Activated CD4-positive, alpha-beta T cell treated with anti-CD3 and anti-CD28 coated beads, Interleukin-2, amount 50 U/mL, for 24 hours (primary cell): ENCODE measurements at regions not wholly inside any gene's neighbourhood (a gene's known extent, or its start where the extent isn't known, plus 50 kb on each side); places are given as distances from the start of the nearest gene placed in this dataset.
"Not testable (repeated sequence)": the region's sequence is repeated elsewhere in the genome, so short reads cannot be mapped to it uniquely, and the experiment has no call there.

ENCODE experiments used
- DNase-seq, 2 donors: peaks; one replicate each; pipeline ENCODE4 v3.0.0-alpha.2; 2020; ENCODE audit warnings: low read depth in 1 of 2, low spot score in 1 of 2

- no peak for DNase-seq
These were observed 185.8 kb downstream of the B3GLCT start for GRCh38 chr13:31385540-31385939.

DNA sequence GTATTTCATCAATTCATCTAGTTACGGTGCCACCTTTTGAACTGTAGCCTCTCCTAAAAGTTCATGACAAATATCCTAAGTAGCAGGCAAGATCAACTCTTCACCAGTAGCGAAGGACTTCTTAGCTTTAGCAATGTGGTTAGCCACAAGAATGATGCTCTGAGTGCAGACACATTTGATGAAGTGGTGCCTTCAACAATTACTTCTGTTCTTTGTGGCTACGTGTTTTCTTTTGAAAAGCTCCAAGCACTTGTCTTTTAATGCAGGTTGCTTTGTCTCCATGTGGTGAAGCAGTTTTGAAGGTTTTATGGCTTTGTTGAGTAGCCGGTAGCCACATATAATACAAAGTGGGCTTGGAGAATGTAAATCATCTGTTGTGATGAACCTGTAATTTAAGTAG, 194.7 kb downstream of the B3GLCT start:
- DNase-seq, result no peak

GRCh38 chr13:31395090-31395489, 195.3 kb downstream of the B3GLCT start:
- no peak for DNase-seq

DNA sequence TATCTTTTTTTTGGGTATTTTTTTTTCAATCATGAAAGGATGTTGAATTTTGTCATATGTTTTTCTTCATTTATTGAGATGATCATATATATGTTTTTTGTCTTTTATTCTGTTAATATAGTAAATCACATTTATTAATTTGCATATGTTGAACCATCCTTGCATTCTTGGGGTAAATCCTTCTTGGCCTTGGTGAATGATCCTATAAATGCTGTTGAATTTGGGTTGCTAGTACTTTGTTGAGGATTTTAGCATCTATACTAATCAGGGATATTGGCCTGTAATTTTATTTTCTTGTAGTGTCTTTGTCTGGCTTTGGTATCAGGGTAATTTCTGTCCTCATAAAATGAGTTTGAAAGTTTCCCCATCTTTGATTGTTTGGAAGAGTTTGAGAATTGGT, 199.9 kb downstream of the B3GLCT start:
- DNase-seq, result no peak

DNA sequence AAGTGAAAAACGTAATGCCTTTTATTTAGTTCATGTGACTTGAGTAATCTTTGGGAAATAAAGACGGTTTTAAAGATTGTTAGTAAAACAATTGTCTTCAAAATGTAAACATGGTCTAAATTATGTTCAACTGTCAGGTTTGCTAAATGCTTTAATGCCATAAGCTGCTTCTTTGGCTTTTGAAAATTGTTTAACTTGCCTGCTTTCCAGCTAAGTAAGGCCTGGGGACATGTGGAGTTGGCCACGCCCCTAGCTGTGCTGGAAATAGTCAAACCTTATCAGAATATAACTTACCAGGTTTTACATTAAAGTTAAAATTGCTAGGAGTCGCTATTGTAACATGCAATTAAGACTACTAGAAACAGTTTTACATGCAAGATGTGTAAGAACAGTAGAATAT, 203.9 kb downstream of the B3GLCT start:
- not testable (repeated sequence) for DNase-seq

GRCh38 chr13:31408927-31409326, 209.2 kb downstream of the B3GLCT start:
- DNase-seq, result no peak

GRCh38 chr13:31409678-31410356, 210.0 kb downstream of the B3GLCT start:
- DNase-seq, result no peak

DNA sequence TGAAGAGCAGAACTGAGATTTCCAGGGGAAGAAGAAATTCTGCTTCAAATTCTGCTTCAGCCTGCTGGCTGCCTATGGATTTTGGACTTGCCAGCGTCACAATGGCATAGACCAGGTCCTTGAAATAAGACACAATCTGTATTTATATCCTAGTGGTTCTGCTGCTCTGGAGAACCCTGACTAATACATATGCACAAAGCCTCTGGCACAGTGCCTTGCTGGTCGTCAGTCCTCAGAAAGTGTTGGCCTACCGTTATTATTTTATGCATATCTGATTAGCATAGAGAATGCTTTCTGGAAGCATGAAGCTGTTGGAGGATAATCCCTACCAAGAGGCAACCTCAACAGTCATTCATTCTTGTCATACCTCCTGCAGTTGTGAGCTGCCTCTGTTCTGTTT, 213.7 kb downstream of the B3GLCT start:
- no peak for DNase-seq

GRCh38 chr13:31416066-31416465, 216.3 kb downstream of the B3GLCT start:
- no peak for DNase-seq

DNA sequence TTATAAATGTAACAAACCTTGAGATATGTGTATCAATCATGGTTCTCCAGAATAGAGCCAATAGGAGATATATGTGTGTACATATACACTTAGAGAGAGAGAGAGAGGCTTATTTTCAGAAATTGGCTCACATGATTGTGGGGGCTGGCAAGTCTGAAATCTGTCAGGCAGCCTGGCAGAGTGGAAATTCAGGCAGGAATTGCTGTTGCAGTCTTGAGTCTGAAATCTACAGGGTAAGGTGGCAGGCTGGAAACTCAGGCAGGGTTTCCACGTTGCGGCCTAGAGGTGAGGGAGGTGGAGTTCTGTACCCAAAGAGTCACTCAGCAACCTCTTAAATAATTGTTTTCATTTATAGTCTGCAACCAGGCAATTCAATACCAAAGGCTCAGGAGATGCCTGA, 218.4 kb downstream of the B3GLCT start:
- no peak for DNase-seq

- no peak for DNase-seq
These were observed 222.0 kb downstream of the B3GLCT start for GRCh38 chr13:31421756-31422155.

GRCh38 chr13:31424130-31424729, 224.5 kb downstream of the B3GLCT start:
- DNase-seq, result peak; percentile 31 to 32

- no peak for DNase-seq
These were observed 226.6 kb downstream of the B3GLCT start for GRCh38 chr13:31426395-31426794.

DNA sequence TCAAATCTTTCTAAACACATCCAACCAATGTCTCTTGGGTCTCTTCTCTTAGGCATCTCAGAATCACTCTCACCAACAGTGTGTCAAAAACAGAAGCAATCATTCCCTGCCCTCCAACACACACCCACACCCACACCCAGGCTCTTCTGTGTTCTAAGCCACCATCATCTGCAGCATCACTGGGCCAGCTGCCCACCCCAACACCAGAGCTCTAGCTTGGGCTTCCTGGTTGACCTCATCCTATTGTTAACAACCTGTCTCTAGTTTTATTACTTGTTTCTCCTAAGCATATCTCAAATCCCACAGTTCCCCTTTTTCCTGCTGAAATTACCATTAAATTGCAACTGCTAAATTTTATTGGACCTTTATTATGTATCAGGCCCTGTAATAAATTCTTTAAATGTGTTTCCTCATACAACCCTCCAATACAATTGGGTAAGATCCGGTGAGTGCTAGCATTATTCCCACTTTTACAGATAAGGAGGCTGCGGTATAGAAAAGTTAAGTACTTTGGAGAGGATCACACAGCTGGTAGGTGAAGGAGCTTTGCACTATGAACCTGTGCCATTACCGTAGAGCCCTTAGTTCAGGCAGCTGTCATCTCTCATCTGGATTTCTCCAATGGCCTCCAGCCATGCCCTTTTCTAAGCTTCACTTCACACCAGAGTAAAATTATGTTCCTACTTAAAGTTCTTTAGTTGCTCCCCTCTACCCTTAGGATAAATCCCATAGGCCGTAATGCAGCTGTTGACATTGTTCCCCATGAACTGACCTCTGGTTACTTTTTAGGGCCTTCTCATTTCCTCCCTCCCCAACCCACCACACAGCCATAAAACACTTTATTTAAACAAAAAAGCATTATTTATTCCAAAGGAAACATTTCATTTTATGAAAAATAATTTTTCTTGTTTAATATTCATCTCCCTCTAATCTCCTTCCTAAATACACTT, 227.7 kb downstream of the B3GLCT start:
- no peak for DNase-seq

GRCh38 chr13:31431722-31432137, 232.0 kb downstream of the B3GLCT start:
- DNase-seq, result peak; percentile 16 to 21

DNA sequence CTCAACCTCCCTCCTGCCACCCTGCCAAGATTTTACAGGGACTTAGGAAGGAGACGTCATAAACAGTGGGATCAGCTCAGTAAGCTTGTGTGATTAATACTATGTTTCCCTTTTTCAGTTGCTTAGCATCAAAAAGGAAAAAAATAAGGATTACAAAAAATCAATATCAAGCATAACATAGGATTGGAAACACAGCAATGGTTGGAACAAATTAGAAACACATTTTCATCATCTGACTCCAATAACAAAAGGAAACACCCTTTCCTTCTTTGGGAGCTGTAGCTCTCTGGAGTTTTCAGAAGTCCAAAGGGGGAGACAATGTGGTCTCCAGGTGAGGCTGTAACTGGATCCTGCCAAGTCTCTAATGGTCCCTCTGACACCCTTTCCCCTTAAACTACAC, 233.4 kb downstream of the B3GLCT start:
- no peak for DNase-seq

GRCh38 chr13:31433746-31434145, 234.0 kb downstream of the B3GLCT start:
- no peak for DNase-seq

DNA sequence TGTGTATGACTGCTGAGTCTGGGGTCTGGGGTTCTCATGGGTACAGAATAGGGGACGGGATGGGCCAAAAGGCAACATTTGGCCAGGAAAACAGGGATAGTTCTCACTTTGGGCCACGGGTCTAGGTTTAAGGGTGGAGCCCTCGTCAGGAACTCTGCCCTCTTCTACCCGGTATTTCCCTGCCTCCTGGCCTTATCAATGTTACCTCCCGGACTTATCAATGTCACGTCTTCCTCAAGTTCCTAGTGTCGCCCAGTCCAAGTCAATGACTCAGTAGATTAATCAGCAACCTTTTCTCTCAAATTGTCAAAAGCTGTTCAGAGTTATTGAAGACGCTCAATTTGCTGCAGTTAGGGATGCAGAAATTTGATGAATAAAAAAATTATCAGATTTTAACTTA, 234.8 kb downstream of the B3GLCT start:
- no peak for DNase-seq

- no peak for DNase-seq
These were observed 235.8 kb downstream of the B3GLCT start for GRCh38 chr13:31435536-31435935.

GRCh38 chr13:31436478-31436877, 236.7 kb downstream of the B3GLCT start:
- no peak for DNase-seq

- DNase-seq, result no peak
These were observed 238.2 kb downstream of the B3GLCT start for GRCh38 chr13:31437975-31438374.

GRCh38 chr13:31440132-31440531, 240.4 kb downstream of the B3GLCT start:
- no peak for DNase-seq
